NCI-H526 (cell line): ENCODE measurements at regions not wholly inside any gene's neighbourhood (a gene's known extent, or its start where the extent isn't known, plus 50 kb on each side); places are given as distances from the start of the nearest gene placed in this dataset.
"Not testable (repeated sequence)": the region's sequence is repeated elsewhere in the genome, so short reads cannot be mapped to it uniquely, and the experiment has no call there.

Experiments used
- DNase-seq, 2 experiments: peaks; one replicate each; lab custom pipeline; 2025; lab: John Stamatoyannopoulos, UW

- not testable (repeated sequence) for DNase-seq
Observed at GRCh38 chr7:97928844-97929243, 56.6 kb upstream of the ASNS start.

GRCh38 chr7:97927790-97928748 is 55.9 kb upstream of the ASNS start:
- DNase-seq = peak in 1 of 2 experiments; percentile 64
